IPS-NIHi7 (cell line): ENCODE measurements at regions not wholly inside any gene's neighbourhood (a gene's known extent, or its start where the extent isn't known, plus 50 kb on each side); places are given as distances from the start of the nearest gene placed in this dataset.

ENCODE experiments used
- DNase-seq: peaks from one replicate; pipeline ENCODE4 v3.0.0; 2012; ENCODE audit warnings: mixed read lengths; ENCODE audit errors: extremely low spot score

DNA sequence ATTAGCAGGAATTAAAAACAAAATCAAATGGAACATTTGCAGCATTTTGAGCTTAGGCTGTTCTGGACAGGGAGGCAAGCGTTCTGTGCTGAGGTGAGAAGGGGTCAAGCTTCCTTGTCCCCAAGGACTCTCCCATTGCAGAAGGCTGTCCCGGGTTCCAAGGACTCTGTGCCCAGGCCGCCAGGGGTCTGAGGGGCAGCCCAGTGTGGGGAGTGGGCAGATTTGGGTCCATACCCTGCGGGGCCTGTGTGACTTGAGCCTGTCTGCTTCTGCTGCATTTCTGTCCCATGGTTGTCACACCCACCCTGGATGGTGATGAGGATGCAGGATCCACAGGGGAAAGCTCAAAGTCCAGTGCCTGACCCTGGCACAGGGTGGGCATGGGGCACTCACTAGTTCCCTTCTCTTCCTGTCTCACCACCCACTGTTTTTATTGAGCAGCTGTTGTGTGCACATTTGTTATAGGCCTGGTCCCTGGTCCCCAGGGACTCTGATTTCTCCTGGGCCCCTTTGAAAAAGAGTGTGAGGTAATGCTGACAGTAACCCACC, 211.4 kb upstream of the HS6ST1 start:
- no peak for DNase-seq

DNA sequence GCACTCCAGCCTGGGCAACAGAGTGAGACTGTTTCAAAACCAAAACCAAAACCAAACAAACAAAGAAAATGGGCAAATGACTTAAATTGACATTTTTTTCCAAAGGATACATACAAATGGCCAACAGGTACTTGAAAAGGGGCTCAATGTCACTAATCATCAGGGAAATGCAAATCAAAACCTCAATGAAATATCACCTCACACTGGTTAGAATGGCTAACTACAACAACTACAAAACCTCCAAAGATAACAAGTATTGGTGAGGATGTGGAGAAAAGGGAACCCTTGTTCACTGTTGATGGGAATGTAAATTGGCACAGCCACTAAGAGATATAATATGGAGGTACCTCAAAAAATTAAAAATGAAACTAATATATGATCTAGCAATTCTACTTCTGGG, 213.2 kb upstream of the HS6ST1 start:
- no peak for DNase-seq

DNA sequence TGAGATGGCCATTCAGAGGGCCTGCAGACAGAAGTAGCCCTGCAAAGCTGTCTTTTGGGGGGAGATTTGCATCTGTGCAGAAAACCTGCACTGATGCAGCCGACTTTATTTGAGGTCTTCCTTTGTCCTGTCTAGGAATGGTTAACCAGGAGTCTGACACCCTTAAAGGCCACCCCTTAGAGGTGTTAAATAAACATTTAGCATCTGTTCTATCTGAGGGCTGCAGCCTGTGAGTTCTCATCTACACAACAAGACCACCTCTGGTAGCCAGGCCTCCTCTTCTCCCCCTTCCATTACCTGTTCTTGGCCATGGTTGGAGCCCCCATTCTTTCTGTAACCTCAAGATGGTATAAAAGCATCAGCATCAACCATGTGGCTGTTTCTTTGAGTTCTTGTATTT, 214.4 kb upstream of the HS6ST1 start:
- no peak for DNase-seq

DNA sequence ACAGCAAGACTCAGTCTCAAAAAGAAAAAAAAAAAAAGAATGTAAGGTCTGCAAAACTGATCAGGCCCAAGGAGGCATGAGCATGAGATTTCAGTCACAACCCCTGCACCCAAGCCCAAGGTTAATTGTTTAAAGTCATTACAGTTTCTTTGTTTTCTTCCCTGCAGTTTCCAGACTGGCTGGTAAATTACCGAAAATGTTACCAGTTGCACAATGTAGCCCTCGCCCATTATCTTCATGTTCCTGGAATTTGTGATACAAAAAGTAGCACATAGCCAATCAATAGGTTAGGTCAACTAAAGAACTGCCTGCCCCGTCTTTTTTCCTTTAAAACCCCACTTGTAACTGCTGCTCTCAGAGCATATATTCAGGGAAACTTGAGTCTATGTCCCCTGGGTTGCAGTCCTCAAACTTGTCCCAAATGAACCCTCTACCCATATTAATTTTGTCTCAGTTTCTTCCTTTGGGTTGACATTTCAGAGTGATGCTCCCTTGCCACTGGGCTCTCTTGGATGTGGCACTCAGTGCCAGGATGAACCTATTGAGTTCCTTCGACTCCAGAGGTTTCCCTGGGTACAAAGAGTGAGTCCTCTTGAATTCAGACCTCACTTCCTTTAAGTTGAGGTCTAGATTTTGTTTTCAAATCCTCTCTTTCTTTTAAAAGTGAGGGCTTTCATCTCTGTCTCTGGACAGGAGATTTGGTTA, 216.2 kb upstream of the HS6ST1 start:
- no peak for DNase-seq

DNA sequence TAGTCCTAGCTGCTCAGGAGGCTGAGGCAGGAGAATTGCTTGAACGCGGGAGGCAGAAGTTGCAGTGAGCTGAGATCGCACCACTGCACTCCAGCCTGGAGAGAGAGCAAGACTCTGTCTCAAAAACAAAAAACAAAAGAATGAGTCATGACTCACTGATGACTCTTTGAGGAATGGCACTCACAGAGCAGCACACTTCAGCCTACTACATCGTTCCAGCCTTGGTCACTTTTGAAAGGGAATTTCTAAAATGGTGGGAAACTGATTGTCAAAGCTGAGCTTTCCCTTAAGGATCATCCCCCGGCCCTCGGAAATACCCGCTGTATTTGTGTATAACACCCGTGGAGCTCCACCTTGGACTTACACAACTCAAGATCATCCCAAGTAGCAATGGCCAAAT, 217.3 kb upstream of the HS6ST1 start:
- DNase-seq, result peak; percentile 40

DNA sequence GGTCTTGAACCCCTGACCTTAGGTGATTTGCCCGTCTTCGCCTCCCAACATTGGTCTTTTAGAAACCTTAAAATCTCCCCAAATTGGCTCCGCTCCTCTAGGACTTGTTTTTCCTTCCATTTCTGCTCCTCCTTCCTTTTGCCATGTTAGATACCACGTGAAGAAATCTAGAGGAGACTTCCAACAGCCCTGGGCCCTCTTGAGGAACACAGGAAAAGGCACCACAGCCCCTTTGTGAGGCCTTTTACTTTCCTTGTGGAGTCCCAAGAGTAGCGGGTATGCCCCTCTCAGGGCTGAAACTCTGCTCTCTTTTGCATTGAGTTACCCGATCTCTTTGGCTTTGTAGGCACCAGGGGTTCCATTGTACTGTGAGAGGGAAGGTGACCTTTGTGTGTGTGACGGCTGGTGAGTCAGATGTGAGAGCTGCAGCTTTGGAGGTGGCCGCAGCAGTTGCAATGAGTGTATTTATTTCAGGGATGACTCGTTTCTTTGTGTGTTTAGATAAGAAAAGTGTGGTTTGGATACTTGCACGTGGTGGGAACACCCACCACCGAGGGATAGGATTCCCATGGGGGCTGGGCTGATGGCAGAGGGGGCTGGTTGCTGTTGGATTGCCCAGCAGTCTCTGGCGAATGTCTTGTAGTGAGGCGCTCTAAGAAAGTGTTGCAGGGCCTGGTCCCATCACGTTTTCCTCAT, 218.4 kb upstream of the HS6ST1 start:
- DNase-seq, result peak; percentile 74

DNA sequence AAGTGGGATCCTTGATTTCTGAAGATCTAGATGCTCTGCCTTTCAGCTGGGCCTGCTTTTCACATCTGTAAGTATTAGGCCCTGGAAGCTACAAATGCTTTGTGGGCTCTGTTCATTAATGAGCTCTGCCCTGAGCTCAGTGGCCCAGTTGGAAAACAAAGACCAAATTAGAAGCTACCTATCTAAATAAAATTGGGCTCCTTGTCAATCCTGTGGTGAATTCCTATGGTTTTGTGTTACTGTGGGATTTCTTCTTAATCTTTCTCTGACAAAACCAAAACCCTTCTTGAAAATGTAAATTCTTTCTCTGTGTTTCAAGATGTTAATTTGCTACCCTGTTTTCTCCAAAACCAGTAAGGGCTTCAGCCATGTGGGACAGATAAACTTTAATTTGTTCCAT, 219.0 kb upstream of the HS6ST1 start:
- DNase-seq, result no peak

DNA sequence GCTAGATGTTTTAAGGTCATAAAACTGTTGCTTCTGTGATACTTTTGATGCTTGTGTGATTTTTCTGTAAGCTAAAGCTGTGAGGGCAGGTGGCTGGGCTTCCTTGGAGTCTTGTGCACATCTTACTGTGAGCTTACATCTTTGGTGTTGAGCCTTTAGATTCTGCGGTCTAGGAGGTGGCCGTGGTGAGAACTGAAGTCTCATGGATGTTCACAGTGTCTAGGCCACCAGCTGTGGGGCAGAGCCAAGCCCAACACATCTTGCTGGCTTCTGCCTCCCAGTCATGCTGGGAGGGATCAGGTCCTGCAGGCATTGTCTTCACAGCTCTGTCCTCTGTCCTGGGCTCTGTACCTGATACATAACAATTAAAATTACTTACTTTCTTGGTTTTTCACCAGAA, 219.7 kb upstream of the HS6ST1 start:
- no peak for DNase-seq

DNA sequence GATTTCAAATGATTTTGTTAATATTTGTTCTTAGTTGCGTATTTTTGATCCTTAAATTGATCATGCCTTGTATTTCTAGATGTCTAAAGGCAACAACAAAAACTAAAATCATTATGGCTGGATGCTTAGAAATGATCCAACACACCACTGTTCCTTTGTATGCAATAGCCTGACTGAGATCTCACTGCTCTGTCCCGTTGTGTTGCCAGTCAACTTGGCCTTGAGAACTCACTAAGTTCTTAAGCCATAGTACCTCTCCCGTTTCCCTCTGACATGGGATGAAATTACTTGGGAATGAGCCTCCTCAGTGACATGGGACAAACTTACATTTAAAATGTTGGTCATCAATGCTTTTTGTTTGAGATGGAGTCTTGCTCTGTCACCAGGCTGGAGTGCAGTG, 222.0 kb upstream of the HS6ST1 start:
- DNase-seq, result no peak

DNA sequence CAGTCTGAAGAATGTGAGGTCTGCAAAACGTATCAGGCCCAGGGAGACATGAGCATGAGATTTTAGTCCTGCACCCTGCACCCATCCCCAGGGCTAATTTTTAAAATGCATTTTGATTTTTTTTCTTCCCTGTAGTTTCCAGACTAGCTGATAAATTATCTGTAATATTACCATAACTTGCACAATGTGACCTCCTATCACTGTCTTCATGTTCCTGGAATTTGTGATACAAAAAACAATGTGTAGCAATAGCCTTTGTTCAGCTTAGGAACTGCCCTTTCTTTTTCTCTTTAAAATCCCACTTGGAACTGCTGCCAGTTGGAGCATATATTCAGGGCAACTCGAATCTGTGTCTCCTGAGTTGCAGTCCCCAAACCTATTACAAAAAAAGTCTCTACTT, 222.8 kb upstream of the HS6ST1 start:
- DNase-seq, result no peak

DNA sequence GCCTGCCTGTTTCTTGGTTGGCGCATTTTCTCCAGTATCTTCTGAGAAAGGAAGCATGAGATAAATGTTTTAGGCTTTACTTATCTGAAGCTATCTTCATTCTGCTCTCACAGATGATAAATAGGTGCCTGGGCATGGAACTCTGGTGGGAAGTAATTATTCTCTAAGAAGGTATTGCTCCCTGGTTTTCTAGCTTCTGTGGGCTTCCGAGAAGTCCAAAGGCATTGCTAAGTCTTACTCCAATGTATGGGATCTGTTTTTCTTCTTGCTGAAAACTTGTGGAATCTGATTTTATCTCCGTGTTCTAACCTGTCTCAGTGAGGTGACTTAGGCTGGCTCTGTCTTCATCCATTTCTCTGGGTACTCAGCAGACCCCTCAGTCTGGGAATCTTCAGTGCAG, 224.4 kb upstream of the HS6ST1 start:
- no peak for DNase-seq

DNA sequence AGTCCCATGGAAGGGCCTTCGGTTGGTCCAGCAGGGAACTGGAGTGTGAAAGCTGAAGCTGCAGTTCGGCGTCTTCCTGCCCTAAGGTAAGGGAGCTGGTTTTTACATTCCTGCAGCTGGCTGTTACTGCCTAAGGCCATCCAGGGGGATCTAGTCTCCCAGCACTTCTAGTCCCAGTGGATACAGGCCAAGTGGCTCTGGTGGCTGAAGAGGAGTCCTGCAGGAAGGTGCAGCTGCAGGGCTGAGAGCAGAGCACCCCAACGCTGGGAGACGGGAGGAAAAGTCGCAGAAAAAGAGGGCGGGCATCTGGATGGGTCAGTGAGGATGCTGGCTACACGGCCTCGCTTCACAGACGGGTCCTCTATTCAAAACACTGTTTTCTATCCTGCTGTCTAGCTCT, 225.0 kb upstream of the HS6ST1 start:
- peak; percentile 67 for DNase-seq

DNA sequence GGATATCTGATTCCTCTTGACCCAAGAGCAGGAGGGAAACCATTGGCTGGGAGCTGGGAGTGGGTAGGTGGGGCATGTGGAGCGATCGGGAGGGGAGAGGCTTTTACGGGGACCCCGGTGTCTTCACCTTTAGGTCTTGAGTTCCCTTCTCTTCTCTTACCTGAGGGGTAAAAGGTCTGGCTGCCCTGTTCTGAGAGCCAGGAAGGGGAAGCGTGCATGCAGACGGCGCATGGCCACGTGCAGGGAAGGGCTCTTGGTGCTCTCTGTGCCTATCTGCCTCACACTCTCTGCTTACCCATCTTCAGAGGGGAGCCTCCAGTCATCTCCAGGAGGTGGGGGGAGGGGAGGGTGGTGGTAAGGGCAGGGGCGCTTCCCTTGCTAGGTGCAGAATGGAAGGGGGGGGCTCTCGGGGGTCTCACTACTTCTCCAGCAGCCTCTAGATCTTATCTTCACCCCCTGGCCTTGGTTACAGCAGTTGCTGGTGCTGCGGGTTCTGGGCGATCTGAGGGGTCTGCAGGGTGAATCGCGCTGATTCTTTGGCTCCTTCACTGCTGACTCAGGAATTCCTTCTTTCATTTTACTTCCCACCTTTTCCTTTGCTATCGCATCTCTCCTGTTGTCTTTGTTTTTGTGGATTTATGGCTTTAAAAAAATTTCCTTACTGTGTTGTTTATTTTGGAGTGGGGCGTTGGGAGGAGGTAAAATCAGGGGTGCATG, 225.8 kb upstream of the HS6ST1 start:
- no peak for DNase-seq

DNA sequence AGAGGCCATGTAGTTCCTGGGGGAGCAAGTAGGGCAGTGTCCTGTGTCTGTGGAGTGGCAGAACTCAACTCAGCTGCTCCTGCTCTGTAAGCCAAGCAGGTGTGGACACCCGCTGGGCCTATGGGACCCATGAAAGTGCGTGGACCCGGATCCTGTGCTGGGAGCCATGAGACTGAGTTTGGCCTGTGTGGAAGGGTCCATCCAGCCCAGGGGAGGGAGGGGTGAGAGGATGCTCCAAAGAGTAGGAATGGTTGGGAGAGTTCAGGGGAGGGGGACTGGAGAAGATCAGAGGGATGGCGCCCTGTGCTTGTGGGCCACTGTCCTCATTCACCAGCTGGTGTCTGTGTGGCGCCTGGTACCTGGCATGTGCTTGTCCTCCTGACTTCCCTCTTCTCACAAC, 226.4 kb upstream of the HS6ST1 start:
- DNase-seq, result no peak

DNA sequence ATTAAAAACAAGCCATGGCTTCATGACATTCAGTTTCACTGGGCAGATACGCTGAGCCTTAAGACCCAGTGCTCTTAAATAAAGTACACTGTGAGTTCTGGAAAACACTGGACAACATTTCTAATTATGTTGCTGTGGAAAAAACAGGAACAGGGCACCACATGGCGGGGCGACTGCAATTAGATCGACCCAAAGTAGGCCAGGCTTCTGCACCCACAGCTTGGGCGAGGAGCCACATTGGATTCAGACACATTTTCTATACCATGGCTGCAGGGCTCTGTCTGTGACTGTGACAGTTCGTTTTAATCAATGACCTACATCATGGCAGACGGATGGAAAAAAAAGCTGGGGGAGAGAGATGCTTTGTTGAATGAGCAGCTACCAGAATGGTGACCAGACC, 227.2 kb upstream of the HS6ST1 start:
- no peak for DNase-seq

DNA sequence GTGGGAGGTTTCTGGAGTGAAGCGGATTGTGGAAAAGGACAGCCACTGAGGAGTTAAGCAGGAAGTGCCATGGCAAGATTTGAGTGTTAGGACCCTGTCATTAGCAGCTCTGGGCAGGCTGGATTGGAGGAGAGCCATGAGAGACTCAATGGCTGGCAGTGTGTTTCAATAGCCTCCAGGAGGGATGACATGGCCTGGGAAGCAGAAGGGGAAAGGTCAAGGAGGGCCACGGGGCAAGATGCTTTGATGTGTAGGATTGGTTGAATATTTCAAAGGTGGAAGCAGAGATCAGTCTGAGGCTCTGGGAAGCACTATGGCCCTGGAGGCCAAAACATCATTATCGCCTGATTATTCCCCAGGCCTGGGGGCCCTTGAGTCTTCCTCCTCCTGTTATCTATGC, 229.0 kb upstream of the HS6ST1 start:
- DNase-seq, result no peak

DNA sequence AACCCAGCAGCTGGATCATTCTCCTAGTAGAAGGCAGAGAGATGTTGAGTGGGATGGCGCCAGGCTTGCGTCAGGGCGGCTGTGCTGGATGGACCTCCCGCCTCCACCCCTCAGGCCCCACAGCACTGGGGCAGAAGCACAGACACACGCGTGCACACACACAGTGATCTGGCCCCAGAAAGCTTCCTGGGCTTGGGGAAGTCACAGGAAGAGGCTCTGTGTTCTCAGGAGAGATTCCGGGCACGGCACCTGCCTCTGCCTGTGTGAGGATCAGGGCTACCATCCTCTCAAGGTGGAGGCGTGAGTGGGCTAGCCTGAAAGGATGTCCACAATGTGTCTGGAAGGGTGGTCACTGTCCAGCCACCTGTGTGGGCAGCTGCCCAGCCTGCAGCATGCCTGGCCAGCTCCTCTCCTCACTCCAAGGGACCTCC, 229.8 kb upstream of the HS6ST1 start:
- no peak for DNase-seq

DNA sequence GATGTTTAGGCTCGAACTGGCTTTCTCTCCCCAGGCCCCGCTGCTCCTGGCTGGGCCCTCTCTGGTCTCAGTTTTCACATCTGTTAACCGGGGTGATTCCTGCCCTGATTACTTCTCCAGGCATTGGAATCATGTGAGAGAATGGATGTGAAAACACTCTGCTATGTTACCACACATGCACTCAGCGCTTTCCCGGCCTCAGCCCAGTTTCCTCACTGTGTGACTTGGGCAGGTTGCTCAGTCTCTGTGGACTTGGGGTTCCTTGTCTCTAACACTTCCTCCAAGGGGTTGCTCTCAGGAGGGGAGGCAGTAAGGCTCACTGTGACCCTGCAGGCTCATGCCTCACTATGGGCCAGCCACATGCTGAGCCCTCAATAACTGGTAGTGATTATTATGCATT, 230.4 kb upstream of the HS6ST1 start:
- no peak for DNase-seq

DNA sequence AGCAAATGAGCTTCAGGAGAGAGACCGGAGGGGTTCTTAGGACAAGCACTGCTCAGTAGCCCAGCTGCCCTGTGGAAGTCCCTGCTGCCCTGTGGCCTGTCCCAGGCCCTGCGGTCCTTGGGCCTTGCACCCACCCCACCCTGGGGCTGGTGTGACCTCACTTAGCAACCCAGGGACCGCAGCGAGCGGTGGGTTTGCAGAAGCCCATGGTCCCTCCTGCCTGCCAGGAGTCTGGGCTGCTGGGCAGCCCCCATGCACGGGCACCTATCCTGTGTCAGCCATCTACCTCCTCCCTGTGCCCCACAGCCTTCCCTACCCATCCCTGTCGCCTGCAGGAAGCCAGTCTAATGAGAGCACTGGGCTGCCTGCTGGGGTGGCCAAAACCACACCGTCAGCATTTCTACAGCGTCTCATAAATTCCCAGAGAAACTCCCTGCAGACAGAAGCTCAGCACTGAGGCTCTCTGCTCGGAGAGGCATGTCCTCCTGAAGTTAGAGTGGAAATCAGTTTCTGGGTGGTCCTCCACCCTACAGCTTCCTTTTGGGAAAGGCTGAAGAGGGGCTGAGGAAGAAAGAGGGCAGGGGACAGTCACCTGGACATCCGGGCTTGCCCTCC, 231.1 kb upstream of the HS6ST1 start:
- no peak for DNase-seq

DNA sequence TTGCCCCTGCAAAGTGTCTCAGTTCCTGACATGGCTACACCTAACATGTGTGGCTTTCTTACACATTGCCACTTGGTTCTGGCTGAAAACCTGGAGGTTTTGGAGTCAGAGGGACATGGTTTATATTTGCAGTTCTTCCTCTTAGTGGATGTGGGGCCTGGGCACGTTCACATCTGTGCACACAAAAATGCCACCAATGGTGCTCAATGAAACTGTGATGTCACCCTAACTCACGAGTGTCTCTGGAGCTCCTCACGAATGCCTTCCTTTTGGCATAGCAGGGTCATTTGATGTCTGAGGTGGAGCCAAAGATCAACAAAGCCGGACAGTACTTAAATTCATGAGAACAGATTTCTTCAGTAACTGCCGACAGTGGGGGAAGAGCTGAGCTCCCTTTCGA, 231.7 kb upstream of the HS6ST1 start:
- DNase-seq, result no peak

DNA sequence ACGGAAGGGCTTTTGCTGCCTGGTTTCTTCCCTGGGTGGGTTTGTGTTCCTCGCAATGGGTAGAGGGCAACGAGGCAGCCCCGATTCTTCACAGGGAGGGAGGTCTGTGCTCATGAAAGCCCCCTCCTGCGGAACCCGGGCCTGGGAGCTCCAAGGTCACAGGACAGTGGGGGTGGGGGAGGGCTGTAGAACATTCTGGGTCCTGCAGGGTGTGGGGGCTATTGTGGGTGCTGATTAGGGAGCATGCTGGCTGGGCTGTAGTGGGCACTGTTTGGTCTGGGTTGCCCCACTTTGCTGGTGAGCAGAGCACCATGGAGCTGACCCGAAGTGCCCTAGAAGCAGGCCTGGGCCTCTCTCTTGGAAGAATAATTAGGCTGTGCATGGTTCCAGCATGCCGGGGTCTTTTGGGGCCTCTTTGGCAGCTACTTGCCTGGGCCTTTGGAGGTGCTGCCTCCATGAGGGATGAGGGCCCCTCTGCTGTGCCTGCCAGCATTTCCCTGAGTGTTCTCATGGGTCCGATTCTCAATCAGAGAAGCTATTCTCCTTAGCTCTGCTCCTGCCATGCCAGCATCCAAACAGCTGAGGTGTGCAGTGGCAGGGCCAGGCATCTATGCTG, 232.2 kb upstream of the HS6ST1 start:
- no peak for DNase-seq

DNA sequence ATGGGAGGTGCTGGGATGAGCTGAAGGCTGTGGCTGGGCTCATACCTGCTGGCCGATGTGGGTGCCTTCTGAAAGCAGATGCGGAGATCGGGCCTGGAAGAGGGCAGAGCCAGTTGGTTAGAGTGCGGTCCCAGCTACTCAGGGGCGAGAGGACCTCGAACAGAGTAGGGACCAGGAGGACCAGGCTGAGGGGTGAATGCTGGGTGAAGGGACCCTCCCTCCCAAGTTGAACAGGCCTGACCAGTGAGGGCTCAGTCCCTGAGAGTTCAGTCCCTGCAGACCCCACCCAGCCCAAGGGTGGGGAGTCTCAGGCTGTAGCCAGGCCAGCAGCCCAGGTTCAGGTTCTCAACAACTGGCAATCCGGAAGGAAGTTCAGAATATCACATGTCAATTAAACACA, 232.8 kb upstream of the HS6ST1 start:
- DNase-seq, result no peak
